Spleen (tissue), 4 donors: ENCODE measurements at regions not wholly inside any gene's neighbourhood (a gene's known extent, or its start where the extent isn't known, plus 50 kb on each side); places are given as distances from the start of the nearest gene placed in this dataset.

ENCODE experiments used
- small RNA-seq, 4 donors: library from RNA; depleted of rRNA; stranded (forward); fragments of <200 nt; gene quantifications; one replicate each; pipeline ENCODE3, GENCODE V24; 2016

Small RNAs in the stretch of these regions (small RNA-seq; reads per million reads assigned to genes)
- 0 reads per million in 4 donors for gene RN7SL802P
- gene RNA5SP188: 0 reads per million in 4 donors
